ENCODE measurements at regions not wholly inside any gene's neighbourhood (a gene's known extent, or its start where the extent isn't known, plus 50 kb on each side); places are given as distances from the start of the nearest gene placed in this dataset.

DNA sequence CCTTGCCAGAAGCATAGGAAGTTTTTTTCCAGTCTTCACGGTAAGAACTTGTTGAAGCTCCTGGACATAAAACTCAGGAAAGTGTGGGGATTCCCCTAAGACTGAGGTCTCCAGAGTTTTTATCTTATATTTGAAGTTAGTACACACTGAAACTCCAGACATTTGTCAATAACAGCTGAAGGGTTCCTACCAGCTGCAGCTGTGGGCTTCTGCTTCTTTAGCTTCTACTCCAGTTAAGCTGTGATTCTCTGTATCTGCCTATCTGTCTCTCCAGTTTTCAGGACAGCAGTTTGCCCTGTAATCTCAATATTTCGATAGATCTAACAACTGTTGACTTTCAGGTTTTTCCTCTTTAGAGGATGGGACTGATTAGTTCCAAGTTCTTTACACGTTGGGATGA lies 966.0 kb upstream of the SEMA6D start (continued):
- no peak for TF ChIP-seq FOXA1 (IDR thresholded peaks at IDR 0.05)
- TF ChIP-seq REST (IDR thresholded peaks at IDR 0.05) = no peak
- no peak for TF ChIP-seq SP1 (IDR thresholded peaks at IDR 0.05)
- no peak for TF ChIP-seq JUND (IDR thresholded peaks at IDR 0.05)
- TF ChIP-seq EGR1 (IDR thresholded peaks at IDR 0.05; ENCODE audit: low read depth in 2 of 2) = no peak

- TF ChIP-seq ZBTB33 (IDR thresholded peaks at IDR 0.05) = no peak
- no peak for TF ChIP-seq FOXA2 (IDR thresholded peaks at IDR 0.05)
- TF ChIP-seq YY1 (IDR thresholded peaks at IDR 0.05) = no peak
- TF ChIP-seq MAX (IDR thresholded peaks at IDR 0.05) = no peak
- TF ChIP-seq JUND (IDR thresholded peaks at IDR 0.05) = no peak
- TF ChIP-seq GABPA (IDR thresholded peaks at IDR 0.05 in 1 of 2, conservative IDR thresholded peaks at IDR 0.05 in 1 of 2) = no peak
- no peak for TF ChIP-seq HNF4A (conservative IDR thresholded peaks at IDR 0.05)
- TF ChIP-seq EGR1 (IDR thresholded peaks at IDR 0.05; ENCODE audit: low read depth in 2 of 2) = no peak
- no peak for TF ChIP-seq RXRA (IDR thresholded peaks at IDR 0.05)
- TF ChIP-seq RAD21 (IDR thresholded peaks at IDR 0.05) = no peak
- no peak for TF ChIP-seq TAF1 (conservative IDR thresholded peaks at IDR 0.05)
- TF ChIP-seq, protein P1, sequence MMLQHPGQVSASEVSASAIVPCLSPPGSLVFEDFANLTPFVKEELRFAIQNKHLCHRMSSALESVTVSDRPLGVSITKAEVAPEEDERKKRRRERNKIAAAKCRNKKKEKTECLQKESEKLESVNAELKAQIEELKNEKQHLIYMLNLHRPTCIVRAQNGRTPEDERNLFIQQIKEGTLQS (IDR thresholded peaks at IDR 0.05) = no peak
- no peak for TF ChIP-seq SP1 (IDR thresholded peaks at IDR 0.05)
- no peak for TF ChIP-seq HNF4G (IDR thresholded peaks at IDR 0.05)
- TF ChIP-seq NR2F2 (IDR thresholded peaks at IDR 0.05) = no peak
- no peak for TF ChIP-seq FOXA1 (IDR thresholded peaks at IDR 0.05)
- WGBS = 85% methylated on average over 4 of the region's 4 CpGs
- no peak for DNase-seq (ENCODE audit: low spot score)
- Histone ChIP-seq H3K27ac (ENCODE audit: low read depth in 1 of 2, low read length in 2 of 2) (no peak overlapping the region), H3K9me3 (ENCODE audit: control insufficient read depth in 4 of 4, low read length in 3 of 4) (peaks cover 0 to 3% (median 0%) of the 10 kb centered on the region in 4 donors), H3K27me3 (ENCODE audit: control insufficient read depth in 4 of 4, insufficient read depth in 4 of 4, low read length in 3 of 4) (peaks cover 0 to 2% (median 0%) of the 10 kb centered on the region in 4 donors), H3K4me3 (ENCODE audit: low read depth in 1 of 3, low read length in 3 of 3) (no peak overlapping the region), H3K36me3 (ENCODE audit: control insufficient read depth in 4 of 4, insufficient read depth in 3 of 4, low read depth in 1 of 4, low read length in 3 of 4) (no peaks in the 10 kb centered on the region), H3K9ac (ENCODE audit: low read depth in 1 of 2, low read length in 2 of 2) (no peak overlapping the region), H3K4me1 (ENCODE audit: control insufficient read depth in 4 of 4, insufficient read depth in 4 of 4, low read length in 3 of 4) (no peaks in the 10 kb centered on the region)
Measured at GRCh38 chr15:46753946-46754345, 963.4 kb upstream of the SEMA6D start.

GRCh38 chr15:46763091-46763490 lies 954.2 kb upstream of the SEMA6D start:
- DNase-seq (ENCODE audit: low spot score) = no peak
- Histone ChIP-seq H3K4me1 (ENCODE audit: control insufficient read depth in 4 of 4, insufficient read depth in 4 of 4, low read length in 3 of 4) (no peaks in the 10 kb centered on the region), H3K36me3 (ENCODE audit: control insufficient read depth in 4 of 4, insufficient read depth in 3 of 4, low read depth in 1 of 4, low read length in 3 of 4) (no peaks in the 10 kb centered on the region), H3K4me3 (ENCODE audit: low read depth in 1 of 3, low read length in 3 of 3) (no peak overlapping the region), H3K9me3 (ENCODE audit: control insufficient read depth in 4 of 4, low read length in 3 of 4) (no peaks in the 10 kb centered on the region), H3K9ac (ENCODE audit: low read depth in 1 of 2, low read length in 2 of 2) (no peak overlapping the region), H3K27me3 (ENCODE audit: control insufficient read depth in 4 of 4, insufficient read depth in 4 of 4, low read length in 3 of 4) (no peaks in the 10 kb centered on the region), H3K27ac (ENCODE audit: low read depth in 1 of 2, low read length in 2 of 2) (no peak overlapping the region)
- WGBS = 85% methylated on average over 1 of the region's 1 CpG
- TF ChIP-seq HNF4A (conservative IDR thresholded peaks at IDR 0.05) (no peak), GABPA (IDR thresholded peaks at IDR 0.05 in 1 of 2, conservative IDR thresholded peaks at IDR 0.05 in 1 of 2) (no peak), ZBTB33 (IDR thresholded peaks at IDR 0.05) (no peak), EGR1 (IDR thresholded peaks at IDR 0.05; ENCODE audit: low read depth in 2 of 2) (no peak)
- TF ChIP-seq, protein P2, sequence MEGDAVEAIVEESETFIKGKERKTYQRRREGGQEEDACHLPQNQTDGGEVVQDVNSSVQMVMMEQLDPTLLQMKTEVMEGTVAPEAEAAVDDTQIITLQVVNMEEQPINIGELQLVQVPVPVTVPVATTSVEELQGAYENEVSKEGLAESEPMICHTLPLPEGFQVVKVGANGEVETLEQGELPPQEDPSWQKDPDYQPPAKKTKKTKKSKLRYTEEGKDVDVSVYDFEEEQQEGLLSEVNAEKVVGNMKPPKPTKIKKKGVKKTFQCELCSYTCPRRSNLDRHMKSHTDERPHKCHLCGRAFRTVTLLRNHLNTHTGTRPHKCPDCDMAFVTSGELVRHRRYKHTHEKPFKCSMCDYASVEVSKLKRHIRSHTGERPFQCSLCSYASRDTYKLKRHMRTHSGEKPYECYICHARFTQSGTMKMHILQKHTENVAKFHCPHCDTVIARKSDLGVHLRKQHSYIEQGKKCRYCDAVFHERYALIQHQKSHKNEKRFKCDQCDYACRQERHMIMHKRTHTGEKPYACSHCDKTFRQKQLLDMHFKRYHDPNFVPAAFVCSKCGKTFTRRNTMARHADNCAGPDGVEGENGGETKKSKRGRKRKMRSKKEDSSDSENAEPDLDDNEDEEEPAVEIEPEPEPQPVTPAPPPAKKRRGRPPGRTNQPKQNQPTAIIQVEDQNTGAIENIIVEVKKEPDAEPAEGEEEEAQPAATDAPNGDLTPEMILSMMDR (IDR thresholded peaks at IDR 0.05; ENCODE audit: low read depth, low read length, missing input control) = no peak
- TF ChIP-seq, protein P1 (IDR thresholded peaks at IDR 0.05) = no peak
